ENCODE measurements at regions not wholly inside any gene's neighbourhood (a gene's known extent, or its start where the extent isn't known, plus 50 kb on each side); places are given as distances from the start of the nearest gene placed in this dataset.

DNA sequence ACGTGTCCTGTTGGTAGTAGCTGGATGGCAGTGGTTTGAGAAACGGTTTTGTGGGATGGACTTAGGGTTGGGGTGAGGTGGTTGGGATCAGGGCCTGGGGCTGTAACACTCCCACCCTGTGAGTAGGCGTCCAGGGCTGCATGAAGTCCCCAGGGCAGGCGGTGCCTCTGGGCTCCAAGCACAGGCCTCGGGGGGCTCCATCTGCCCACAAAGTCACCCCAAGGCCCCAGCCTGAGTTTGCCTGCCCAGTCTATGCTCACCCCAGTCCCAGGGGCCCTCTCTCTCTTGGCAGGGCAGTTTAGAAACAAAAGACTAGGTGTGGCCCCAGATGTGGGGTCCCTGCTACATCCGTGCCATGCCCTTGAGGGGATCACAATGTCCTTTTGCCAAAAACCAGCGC is 86.9 kb upstream of the PRR23E start:
- TF ChIP-seq CTCF (IDR thresholded peaks at IDR 0.05) (no peak), EZH2 (IDR thresholded peaks at IDR 0.05) (no peak), EZH2phosphoT487 (IDR thresholded peaks at IDR 0.05) (no peak)
